GM19025 (cell line): ENCODE measurements at regions not wholly inside any gene's neighbourhood (a gene's known extent, or its start where the extent isn't known, plus 50 kb on each side); places are given as distances from the start of the nearest gene placed in this dataset.

Source experiments
- ATAC-seq: cut with Tn5 transposase; IDR thresholded peaks from one replicate; pipeline ENCODE4 v1.9.1; 2021; ENCODE audit warnings: mild to moderate bottlenecking, low read depth, moderate library complexity; ENCODE audit not compliant: unreplicated experiment

DNA sequence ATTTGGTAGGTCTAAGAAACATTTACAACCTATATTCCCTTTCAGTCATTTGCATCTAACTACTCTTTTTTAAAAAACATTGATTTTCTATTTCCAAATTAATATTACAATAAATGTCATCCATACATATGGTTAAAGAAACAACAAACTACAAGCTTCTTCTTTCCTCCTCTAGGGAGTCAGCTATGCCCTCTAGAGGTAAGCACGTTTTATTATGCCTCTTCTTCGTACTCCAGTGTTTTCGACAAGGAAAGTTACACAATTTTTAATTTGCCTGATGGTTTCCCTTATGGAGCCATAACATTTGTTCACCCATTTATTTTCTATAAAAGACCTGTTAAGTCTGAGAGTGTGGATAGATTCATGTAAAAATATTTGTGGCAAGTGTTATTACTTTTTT, 183.4 kb upstream of the CDH7 start:
- no peak for ATAC-seq

DNA sequence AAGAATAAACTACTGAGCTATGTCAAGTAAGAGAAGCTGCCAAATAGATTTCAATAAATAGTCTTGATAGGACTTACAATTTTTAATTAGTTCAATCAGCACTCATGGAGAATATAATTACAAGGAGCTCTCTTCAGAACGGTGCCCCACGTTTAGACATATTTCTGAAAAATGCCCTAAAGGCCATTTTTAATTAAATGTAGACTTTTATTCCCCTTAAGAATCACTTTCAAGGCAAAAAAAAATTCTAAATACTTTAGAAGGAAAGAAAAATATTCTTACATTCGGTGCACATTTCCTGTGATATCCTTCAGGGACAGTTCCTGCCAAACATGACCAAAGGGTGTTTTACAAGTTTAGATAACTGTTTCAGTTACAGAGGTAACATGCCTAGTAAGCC, 202.5 kb upstream of the CDH7 start:
- no peak for ATAC-seq

DNA sequence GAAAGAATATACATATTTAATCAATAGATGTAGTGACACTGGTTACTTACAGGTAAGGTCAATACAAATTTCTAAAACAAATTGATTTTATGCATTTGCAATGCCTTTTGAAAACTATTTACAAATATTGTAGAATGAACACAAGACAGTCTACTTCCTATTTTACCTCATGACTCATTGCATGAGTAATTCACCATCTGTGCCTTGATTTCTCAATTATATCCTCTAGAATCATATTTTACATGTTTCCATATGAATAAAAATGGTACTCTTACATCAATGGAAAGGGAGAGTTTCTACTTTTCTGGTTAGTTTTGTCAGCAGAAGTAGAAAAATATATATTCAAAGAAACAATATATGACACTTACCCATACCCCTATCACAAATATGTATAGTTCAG, 203.8 kb upstream of the CDH7 start:
- ATAC-seq, result no peak

DNA sequence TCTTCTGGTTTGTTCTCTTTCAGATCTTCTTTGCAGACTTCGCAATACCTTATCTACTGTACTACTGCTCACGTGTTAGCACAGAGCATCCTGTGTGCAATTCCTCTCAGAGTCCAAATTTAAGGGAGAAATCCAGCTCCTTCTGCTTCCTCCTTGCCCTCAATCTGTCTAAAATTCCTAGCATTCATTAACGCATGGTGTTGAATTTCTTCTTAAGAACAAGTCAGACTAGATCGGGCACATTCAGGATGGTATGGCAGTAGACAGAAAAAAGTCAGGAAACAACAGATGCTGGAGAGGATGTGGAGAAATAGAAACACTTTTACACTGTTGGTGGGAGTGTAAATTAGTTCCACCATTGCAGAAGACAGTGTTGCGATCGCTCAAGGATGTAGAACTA, 206.1 kb upstream of the CDH7 start:
- no peak for ATAC-seq

DNA sequence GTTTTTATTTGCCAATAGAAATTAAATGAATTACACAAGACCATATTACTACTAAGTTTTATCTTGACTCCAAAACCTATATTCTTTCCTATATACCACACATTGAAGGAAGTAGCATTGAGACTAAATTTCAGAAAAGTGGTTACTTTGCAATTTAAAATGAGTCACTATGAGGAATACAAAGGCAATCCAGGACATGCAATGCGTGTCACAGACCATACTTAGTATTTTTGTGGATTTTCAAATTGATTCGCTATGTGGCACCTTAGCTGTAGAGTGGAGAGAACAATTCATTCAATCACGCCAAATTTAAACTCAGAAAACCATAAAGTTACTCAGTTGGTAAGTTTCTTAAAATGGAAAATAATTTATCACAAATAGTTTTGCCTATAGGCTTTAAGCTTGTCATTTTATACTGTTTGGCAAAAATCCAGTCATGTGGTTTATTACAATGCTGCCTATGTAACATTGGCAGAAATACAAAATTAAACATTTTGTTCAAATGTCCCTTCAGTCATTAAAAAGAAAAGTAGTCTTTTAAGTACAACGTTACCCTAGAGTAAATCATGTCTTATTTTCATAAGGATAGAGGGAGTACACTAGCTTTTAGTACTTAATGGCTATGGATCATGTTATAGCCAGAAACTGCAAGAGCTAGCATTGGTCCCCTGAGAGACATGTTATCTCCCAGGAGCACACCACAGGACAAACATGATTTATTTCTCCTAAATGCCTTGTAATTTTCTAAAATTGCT, 222.8 kb upstream of the CDH7 start:
- no peak for ATAC-seq

DNA sequence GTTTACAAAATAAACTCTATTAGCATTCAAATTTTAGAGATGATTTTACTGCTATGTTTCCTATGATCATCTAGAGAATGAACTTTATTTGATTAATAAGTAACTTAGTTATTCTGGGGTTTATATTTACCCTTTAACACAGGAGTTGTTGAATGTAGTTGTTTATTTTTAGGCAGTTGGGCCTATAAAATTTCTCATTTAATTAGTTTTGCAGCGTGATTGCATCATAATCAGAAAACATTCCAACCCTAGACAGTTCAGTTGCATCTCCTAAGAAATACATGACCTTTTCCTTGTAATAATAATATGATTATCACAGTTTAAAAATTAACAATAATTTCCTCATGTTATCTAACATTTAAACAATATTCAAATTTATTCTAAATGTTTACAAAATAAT, 224.7 kb upstream of the CDH7 start:
- ATAC-seq, result no peak

DNA sequence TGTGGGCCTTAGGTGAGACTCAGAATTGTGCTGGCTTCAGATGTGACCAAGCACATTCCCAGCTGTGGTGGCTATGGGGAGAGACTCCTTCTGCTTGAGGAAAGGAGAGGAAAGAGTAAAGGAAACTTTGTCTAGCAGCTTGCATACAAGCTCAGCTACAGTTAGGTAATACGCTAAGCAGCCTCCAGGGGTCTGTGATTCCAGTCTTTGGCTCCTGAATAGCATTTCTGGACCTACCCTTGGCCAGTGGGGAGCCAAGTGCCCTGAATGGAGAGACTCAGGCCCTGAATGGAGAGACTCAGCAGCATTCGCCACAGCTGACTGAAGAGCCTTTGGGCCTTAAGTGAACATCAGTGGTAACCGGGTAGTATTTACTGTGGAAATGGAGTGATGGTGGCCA, 227.4 kb upstream of the CDH7 start:
- ATAC-seq, result no peak

DNA sequence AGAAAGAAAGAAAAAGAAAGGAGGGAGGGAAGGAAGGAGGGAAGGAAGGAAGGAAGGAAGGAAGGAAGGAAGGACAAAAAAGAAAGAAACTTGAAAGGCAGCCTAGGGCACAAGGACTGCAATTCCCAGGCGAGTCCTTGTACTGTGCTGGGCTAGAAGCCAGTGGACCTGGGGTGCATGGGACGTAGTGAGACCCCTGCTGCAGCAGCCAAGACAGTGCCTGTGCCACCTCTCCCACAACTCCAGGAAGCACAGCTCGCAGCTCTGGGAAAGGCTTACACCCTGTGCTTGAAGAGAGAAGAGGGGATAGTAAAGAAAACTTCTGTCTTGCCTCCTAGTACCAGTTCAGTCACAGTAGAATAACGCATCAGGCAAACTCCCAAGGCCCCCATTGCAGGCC, 227.9 kb upstream of the CDH7 start:
- no peak for ATAC-seq

DNA sequence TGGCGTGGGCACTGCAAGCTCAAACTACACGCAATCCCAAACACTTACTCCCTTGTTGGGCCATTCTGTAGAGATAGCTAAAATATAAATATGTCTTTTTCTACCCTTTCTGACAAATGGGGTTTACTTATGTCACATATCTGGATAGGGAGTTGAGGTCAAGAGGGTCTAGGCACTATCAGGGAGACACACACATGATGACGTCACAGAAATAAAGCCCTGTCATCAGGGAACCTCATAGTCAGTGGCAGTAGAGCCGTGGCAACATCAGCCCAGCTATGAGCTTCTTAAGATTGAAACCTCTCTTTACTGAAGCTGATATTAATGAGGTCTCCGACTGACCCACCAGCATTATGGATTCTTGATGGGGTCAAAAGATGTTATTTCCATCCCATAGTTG, 234.6 kb upstream of the CDH7 start:
- no peak for ATAC-seq

DNA sequence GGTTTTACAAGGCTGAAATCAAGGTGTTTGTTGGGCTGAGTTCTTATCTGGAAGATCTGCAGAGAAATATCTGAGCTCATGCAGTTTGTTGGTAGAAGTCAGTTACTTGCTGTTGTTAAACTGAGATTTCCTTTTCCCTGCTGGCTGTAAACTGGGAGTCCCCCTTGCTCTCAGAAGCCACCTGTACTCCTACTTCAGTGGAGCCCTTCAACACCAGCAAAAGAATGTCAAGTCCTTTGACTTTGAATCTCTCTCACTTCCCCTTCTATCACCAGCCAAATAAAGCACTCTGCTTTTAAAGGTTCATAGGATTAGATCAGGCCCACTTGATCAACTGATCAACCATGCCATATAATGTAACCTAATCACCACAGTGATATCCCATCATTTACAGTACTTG, 252.2 kb upstream of the CDH7 start:
- no peak for ATAC-seq

DNA sequence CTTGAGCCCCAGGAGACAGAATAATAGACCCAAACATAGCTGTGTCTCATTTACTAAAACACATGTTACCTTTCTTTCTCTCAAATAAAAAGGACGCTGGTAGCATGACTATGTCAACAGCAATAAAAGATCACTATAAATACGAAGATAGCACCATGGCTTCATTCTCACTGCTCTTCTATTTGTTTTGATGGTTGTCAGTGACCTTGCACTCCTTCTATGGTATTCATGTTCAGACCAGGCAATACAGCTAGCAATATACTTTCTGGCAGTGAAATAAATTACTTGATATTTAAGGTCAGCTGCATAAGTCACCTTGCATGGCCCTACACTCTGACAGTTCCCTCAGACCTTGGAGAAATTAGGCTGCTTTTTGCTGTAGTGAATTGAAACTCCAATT, 263.2 kb upstream of the CDH7 start:
- no peak for ATAC-seq

DNA sequence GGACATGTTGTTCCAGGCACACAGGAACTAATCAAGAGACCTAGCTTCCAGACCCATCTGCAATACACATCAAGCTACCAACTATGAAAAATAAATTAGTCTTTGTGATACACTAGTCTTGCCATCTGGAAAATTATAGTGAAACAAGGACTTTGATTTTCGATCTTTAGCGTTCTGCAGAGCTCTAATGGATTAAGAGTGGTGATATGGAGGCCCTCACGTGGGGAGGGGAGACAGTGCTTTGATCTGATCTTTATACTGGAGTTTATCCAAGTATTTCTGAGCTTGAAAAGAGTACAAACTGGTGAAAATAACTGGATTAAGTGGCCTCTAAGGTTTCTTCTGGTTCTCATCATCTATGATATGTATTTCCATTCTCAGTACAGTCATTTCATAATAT, 273.4 kb upstream of the CDH7 start:
- no peak for ATAC-seq

DNA sequence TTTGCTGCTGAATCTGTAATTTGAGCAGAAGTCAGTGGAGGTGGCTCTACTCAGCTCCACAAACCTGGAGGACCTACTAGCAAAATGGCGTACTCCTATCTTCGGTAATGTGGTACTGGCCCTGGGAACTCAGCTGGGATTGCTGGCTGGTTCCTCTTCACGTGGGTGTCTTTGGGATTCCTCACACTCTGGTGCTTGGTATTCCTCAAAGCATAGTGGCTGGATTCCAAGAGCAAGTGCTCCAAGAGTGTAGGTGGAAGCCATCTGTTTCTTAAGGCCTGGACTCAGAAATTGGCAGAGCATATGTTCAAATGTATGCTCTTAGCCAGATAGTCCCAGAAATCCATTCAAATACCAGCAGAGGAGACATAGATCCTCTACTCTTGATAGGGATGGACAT, 281.9 kb upstream of the CDH7 start:
- ATAC-seq, result no peak

DNA sequence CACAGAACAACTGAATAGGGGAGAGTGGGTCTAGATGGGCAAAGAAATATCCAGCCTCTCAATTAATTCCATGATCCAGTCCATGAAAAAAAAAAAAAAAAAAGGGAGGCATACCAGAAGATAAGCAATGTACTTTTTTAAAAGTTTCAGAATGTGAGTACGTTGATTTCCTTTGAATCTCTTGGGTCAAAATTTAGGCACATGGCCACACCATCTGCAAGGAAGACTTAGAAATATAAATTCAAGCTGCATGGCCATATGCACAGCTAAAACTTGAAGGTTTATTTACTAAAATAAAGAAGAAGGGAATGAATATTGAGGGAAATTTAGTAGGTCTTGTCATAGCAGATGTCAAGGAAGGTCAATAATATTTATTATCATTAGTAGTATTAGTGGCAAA, 286.5 kb upstream of the CDH7 start:
- ATAC-seq, result no peak

DNA sequence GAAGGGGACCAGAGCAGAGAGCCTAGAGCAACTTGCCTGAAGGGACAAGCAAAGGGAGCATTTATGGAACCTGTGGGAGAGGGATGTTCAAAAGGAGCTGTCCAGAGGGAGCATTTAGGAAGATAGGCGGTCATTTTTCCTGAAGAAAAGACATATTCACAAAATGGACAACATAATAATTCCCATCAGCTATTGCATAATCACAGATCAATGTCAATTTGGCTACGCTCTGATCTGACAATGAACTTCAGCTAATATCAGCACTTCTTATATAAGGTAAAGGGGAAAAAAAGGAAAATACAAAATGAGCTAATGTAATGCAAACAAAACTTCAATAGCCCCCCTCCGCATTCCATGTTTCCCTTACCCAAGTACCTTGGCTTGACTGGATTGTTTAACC, 291.1 kb upstream of the CDH7 start:
- ATAC-seq, result no peak

DNA sequence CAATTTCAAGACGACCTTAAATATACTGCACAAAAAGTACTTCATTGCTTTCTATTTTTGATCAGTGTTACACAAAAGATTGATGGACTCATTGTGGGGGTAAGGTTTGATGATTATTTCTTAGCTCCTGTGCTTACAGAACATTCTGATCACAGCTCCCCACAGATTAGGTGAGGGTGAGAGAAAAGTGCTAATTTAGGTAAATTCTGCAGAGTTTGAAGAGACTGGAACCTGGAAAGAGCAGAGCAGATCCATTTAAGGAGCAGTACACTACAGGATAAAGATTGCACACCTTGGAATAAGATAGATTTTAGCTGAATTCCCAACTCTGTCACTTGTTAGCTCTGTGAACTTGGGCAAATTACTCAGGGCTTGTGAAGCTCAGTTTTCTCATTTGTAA, 291.9 kb upstream of the CDH7 start:
- no peak for ATAC-seq

DNA sequence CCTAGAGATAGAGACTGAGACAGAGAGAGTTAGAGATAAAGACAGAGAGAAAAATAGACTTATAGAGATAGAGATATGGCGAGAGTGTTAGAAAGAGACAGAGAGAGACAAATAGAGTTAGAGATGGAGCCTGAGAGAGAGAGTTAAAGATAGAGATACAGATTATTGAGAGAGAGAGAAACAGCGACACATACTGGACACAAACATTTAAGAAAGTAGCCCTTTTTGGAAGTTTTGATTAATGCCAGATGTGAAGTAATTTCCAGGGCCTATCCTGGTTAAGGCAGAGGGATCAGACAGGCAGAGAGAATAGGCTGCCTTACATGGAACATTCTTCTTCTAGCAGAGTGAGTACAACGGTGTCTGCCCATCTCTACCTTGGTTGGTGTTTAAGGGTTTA, 311.6 kb upstream of the CDH7 start:
- no peak for ATAC-seq

DNA sequence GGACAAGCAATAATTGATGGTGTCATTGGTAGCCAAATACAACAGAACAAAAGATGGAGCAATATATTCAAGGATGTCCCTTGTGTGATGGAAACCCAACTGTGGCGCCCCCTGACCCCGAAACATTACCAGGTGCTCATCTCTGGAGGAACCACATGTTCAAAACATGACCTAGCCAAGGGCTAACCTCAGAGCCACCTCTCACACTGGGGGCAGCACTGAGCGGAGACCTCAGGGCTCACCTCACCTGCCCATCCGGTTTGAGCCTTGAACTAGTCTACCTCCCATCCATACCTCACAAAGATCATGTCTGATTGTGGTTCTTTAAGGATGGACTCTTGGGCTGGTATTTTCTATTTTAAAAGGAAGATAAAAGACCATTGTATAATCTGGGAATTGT, 314.4 kb upstream of the CDH7 start:
- no peak for ATAC-seq

DNA sequence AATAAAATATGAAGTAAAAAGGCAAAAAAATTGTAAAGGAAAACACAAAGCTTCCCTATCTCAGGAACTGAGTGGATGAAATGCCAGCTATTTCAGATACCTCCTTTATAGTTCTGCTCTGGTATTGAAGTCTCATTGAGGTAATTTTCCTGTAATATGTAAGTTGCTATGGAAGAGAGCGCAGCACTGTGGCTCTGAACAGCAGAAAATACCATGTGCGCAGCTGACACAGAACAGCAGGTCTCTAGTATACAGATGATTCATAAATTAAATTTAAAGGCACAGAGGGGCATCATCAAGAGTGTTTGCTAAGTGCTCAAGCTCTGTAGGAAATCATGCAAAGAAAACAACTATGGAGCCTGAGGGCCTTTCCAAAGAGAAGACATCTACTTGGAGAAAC, 315.3 kb upstream of the CDH7 start:
- ATAC-seq, result no peak

DNA sequence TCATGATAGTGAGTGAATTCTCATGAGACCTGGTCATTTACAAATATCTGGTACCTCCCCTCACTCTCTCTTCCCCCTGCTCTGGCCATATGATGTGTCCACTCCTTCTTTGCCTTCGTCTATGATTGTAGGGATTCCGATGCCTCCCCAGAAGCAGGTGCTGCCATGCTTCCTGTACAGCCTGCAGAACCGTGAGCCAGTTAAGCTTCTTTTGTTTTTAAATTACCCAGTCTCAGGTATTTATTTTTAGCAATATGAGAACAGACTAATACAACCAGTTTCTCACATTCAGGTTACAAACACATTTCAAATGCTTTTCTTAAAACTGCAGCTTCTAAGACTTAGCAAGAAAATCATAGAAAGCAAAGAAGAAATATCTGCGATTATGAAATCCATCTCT, 321.2 kb upstream of the CDH7 start:
- ATAC-seq, result no peak

DNA sequence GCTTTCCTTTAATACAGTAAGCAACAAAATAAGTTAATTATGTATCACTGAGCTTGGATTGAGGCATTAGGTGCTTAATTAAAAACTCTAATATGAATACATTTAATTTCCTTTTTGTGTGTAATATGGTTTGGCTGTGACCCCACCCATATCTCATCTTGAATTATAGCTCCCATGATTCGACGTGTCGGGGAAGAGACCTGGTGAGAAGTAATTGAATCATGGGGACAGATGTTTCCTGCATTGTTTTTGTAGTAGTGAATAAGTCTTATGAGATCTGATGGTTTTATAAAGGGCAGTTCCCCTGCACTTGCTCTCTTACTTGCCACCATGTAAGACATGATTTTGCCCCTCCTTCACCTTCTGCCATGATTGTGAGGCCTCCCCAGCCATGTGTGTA, 325.4 kb upstream of the CDH7 start:
- ATAC-seq, result no peak

DNA sequence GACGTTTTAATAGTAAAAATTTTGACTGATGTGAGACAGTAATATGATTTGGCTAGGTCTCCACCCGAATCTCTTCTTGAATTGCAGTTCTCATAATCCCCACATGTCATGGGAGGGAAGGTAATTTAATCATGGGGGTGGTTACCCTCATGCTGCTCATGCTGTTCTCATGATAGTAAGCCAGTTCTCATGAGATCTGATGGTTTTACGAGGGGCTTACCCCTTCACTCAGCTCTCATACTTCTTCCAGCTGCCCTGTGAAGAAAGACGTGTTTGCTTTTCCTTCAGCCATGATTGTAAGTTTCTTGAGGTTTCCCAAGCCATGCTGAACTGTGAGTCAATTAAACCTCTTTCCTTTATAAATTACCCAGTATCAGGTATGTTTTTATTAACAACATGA, 327.0 kb upstream of the CDH7 start:
- no peak for ATAC-seq

DNA sequence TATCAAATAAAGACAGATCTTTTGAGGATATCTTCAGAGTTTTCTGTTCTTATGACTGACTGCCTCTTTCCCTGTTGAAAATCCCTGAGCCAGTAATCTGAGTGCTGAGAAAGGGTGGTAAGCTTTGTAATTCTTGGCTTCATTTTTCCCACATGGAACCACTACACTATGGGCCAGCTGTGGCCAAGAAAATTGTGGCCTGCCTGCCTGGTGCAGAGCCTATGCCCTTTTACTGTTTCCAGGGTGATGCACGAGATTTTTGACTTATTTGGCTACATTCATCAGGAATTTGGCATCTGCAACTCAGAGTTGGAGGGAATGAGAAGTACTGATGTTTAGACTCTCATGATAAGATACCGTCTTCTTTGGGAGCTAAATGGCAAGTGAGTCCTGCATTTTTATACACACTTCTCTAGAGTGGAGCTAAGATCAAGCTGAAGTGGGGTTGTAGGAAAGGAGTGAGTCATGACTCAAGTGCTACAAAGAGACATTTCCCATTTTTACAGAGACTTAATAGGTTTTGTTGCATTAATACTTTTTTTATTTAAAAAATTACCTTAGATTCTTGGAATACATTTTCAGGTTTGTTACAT, 328.2 kb upstream of the CDH7 start:
- no peak for ATAC-seq
